GM12878 (cell line): ENCODE measurements at regions not wholly inside any gene's neighbourhood (a gene's known extent, or its start where the extent isn't known, plus 50 kb on each side); places are given as distances from the start of the nearest gene placed in this dataset.

Source experiments
- BACH1 ChIP-seq: fragments of 450-650 bp; IDR thresholded peaks from 2 replicates; pipeline ENCODE4 v1.6.1; 2017; ENCODE audit warnings: mild to moderate bottlenecking, borderline replicate concordance
- BHLHE40 ChIP-seq, 2 experiments: fragments of 450-650 bp in 1 of 2; IDR thresholded peaks; 2 replicates each; pipeline ENCODE4 v1.6.1; 2011 to 2017; ENCODE audit warnings: low read depth in 2 of 2, borderline replicate concordance in 1 of 2, improper control_type of control experiment in 1 of 2, low read length in 1 of 2, mild to moderate bottlenecking in 1 of 2
- BMI1 ChIP-seq: fragments of 450-650 bp; IDR thresholded peaks from 2 replicates; pipeline ENCODE4 v1.6.1; 2016; ENCODE audit warnings: mild to moderate bottlenecking, moderate library complexity, borderline replicate concordance
- CBX5 ChIP-seq: sonication (generic); IDR thresholded peaks from 2 replicates; pipeline ENCODE4 v1.6.1; 2016; ENCODE audit warnings: low read depth, moderate library complexity, mild to moderate bottlenecking, inconsistent platforms
- CREB1 ChIP-seq: IDR thresholded peaks from 2 replicates; pipeline ENCODE4 v1.6.1; 2012; ENCODE audit warnings: low read depth, mild to moderate bottlenecking, inconsistent platforms
- CREM ChIP-seq: IDR thresholded peaks from 2 replicates; pipeline ENCODE4 v1.6.1; 2014; ENCODE audit warnings: antibody characterized with exemption, low read depth
- EGR1 ChIP-seq, 2 experiments: IDR thresholded peaks; 1 replicate in 1 of 2; 2 replicates in 1 of 2; pipeline ENCODE4 v1.6.1; 2011 to 2012; ENCODE audit warnings: low read depth in 2 of 2, low read length in 2 of 2, borderline replicate concordance in 1 of 2, mild to moderate bottlenecking in 1 of 2, moderate library complexity in 1 of 2
- EP300 ChIP-seq, 2 experiments: fragments of 150-350 bp in 1 of 2; IDR thresholded peaks; 2 replicates each; pipeline ENCODE4 v1.6.1; 2011 to 2012; ENCODE audit warnings: low read depth in 2 of 2, low read length in 2 of 2, borderline replicate concordance in 1 of 2, improper control_type of control experiment in 1 of 2, inconsistent platforms in 1 of 2; ENCODE audit not compliant: control insufficient read depth in 1 of 2
- ETV6 ChIP-seq, 2 experiments: fragments of 450-650 bp in 1 of 2; IDR thresholded peaks in 1 of 2; conservative IDR thresholded peaks in 1 of 2; 2 replicates each; pipeline ENCODE4 v1.6.1; 2014; ENCODE audit warnings: antibody characterized with exemption in 1 of 2, borderline replicate concordance in 1 of 2, low read depth in 1 of 2, mild to moderate bottlenecking in 1 of 2, moderate library complexity in 1 of 2
- FOXM1 ChIP-seq: IDR thresholded peaks from 2 replicates; pipeline ENCODE4 v1.6.1; 2012; ENCODE audit warnings: low read depth, mild to moderate bottlenecking, inconsistent platforms, low read length, moderate library complexity
- IRF4 ChIP-seq: IDR thresholded peaks from 2 replicates; pipeline ENCODE4 v1.6.1; 2011; ENCODE audit warnings: low read depth, low read length
- IRF5 ChIP-seq: fragments of 450-650 bp; IDR thresholded peaks from 2 replicates; pipeline ENCODE4 v1.6.1; 2017; ENCODE audit warnings: borderline replicate concordance
- JUND ChIP-seq: IDR thresholded peaks from 2 replicates; pipeline ENCODE4 v1.6.1; 2012; ENCODE audit warnings: low read depth, mild to moderate bottlenecking, low read length, improper control_type of control experiment, moderate library complexity
- MEF2B ChIP-seq: fragments of 450-650 bp; IDR thresholded peaks from 2 replicates; pipeline ENCODE4 v1.6.1; 2018; ENCODE audit warnings: mild to moderate bottlenecking, moderate library complexity; ENCODE audit not compliant: partially characterized antibody, poor library complexity, severe bottlenecking
- NBN ChIP-seq: fragments of 450-650 bp; IDR thresholded peaks from 2 replicates; pipeline ENCODE4 v1.6.1; 2016
- NFXL1 ChIP-seq: fragments of 450-650 bp; IDR thresholded peaks from 2 replicates; pipeline ENCODE4 v1.6.1; 2017; ENCODE audit warnings: antibody characterized with exemption, mild to moderate bottlenecking, borderline replicate concordance
- PAX5 ChIP-seq: IDR thresholded peaks from 2 replicates; pipeline ENCODE4 v1.6.1; 2011; ENCODE audit warnings: low read depth, low read length, borderline replicate concordance
- PML ChIP-seq: IDR thresholded peaks from 2 replicates; pipeline ENCODE4 v1.6.1; 2012; ENCODE audit warnings: low read length, inconsistent platforms
- RB1 ChIP-seq: fragments of 450-650 bp; formaldehyde crosslinking; IDR thresholded peaks from 2 replicates; pipeline ENCODE4 v1.6.1; 2017; ENCODE audit warnings: mild to moderate bottlenecking, borderline replicate concordance
- SPI1 ChIP-seq: IDR thresholded peaks from 2 replicates; pipeline ENCODE4 v1.6.1; 2011; ENCODE audit warnings: low read depth, mild to moderate bottlenecking, low read length, moderate library complexity, borderline replicate concordance; ENCODE audit not compliant: insufficient read depth
- TCF7 ChIP-seq: IDR thresholded peaks from 2 replicates; pipeline ENCODE4 v1.6.1; 2014; ENCODE audit warnings: antibody characterized with exemption, borderline replicate concordance
- TF ChIP-seq, protein P1 (sequence below): IDR thresholded peaks from 2 replicates; pipeline ENCODE4 v1.6.1; 2012; ENCODE audit warnings: low read depth, low read length, improper control_type of control experiment

GRCh38 chr14:65302571-65303189, 109.8 kb upstream of the FUT8 start (continued):
- TF ChIP-seq IRF5 (no peak), MEF2B (no peak), CREB1 (peak; percentile 69), RB1 (no peak), FOXM1 (peak; percentile 81), TCF7 (peak; percentile 27; the same call in 1 of the 2 replicates), JUND (peak; percentile 73), EP300 (IDR thresholded peaks at IDR 0.05; ENCODE audit: borderline replicate concordance in 1 of 2, control insufficient read depth in 1 of 2, low read depth in 2 of 2, low read length in 2 of 2) (peak in 1 of 2 experiments; percentile 65; a peak in 2 of 4 replicates), CBX5 (peak; percentile 87), IRF4 (peak; percentile 96), PAX5 (peak; percentile 78), BACH1 (peak; percentile 18; the same call in 1 of the 2 replicates), ETV6 (conservative IDR thresholded peaks at IDR 0.05 in 1 of 2, IDR thresholded peaks at IDR 0.05 in 1 of 2; ENCODE audit: borderline replicate concordance in 1 of 2, low read depth in 1 of 2) (peak in 1 of 2 experiments; percentile 78; a peak in 2 of 4 replicates), NFXL1 (no peak), PML (peak; percentile 78), CREM (peak; percentile 84), BHLHE40 (IDR thresholded peaks at IDR 0.05; ENCODE audit: borderline replicate concordance in 1 of 2, low read depth in 2 of 2, low read length in 1 of 2) (peak; percentile 26 to 54; a peak in 2 of 4 replicates), SPI1 (no peak), EGR1 (IDR thresholded peaks at IDR 0.05; ENCODE audit: borderline replicate concordance in 1 of 2, low read depth in 2 of 2, low read length in 2 of 2) (peak in 1 of 2 experiments; percentile 56; a peak in 1 of 3 replicates), BMI1 (no peak), NBN (0 out of 2 replicates have a peak, but pooled peaks have one; percentile 22)
- TF ChIP-seq, protein P1, sequence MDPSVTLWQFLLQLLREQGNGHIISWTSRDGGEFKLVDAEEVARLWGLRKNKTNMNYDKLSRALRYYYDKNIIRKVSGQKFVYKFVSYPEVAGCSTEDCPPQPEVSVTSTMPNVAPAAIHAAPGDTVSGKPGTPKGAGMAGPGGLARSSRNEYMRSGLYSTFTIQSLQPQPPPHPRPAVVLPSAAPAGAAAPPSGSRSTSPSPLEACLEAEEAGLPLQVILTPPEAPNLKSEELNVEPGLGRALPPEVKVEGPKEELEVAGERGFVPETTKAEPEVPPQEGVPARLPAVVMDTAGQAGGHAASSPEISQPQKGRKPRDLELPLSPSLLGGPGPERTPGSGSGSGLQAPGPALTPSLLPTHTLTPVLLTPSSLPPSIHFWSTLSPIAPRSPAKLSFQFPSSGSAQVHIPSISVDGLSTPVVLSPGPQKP, result no peak
